ENCODE measurements at regions not wholly inside any gene's neighbourhood (a gene's known extent, or its start where the extent isn't known, plus 50 kb on each side); places are given as distances from the start of the nearest gene placed in this dataset.

GRCh38 chr3:153028381-153028780 is 133.6 kb upstream of the RAP2B start:
- no peak for TF ChIP-seq CTCF (IDR thresholded peaks at IDR 0.05; ENCODE audit: low read depth, low read length, missing control alignments)
- peak; percentile 47 for DNase-seq (ENCODE audit: low read depth)
- in situ Hi-C loops (cut with HindIII; ENCODE audit: low sequenced_read_pairs): loop anchor here (10.0 kb wide), 1 partner anchor 566 kb away; no protein-coding TSS in a partner anchor
- no peak overlapping the region for H3K4me3 ChIP-seq (ENCODE audit: low read depth, low read length)

GRCh38 chr3:153029350-153029749 is 132.7 kb upstream of the RAP2B start:
- TF ChIP-seq CTCF (IDR thresholded peaks at IDR 0.05; ENCODE audit: low read depth, low read length, missing control alignments): no peak
- in situ Hi-C loops (cut with HindIII; ENCODE audit: low sequenced_read_pairs): loop anchor here (10.0 kb wide), 1 partner anchor 565 kb away; no protein-coding TSS in a partner anchor
- DNase-seq (ENCODE audit: low read depth): no peak
- no peak overlapping the region for H3K4me3 ChIP-seq (ENCODE audit: low read depth, low read length)

GRCh38 chr3:153032891-153033290 is 129.1 kb upstream of the RAP2B start:
- in situ Hi-C loops (cut with HindIII; ENCODE audit: low sequenced_read_pairs): no loop called here
- no peak overlapping the region for H3K4me3 ChIP-seq (ENCODE audit: low read depth, low read length)
- no peak for TF ChIP-seq CTCF (IDR thresholded peaks at IDR 0.05; ENCODE audit: low read depth, low read length, missing control alignments)
- no peak for DNase-seq (ENCODE audit: low read depth)

- in situ Hi-C loops (cut with HindIII; ENCODE audit: low sequenced_read_pairs): no loop called here
- no peak overlapping the region for H3K4me3 ChIP-seq (ENCODE audit: low read depth, low read length)
- DNase-seq (ENCODE audit: low read depth): no peak
- TF ChIP-seq CTCF (IDR thresholded peaks at IDR 0.05; ENCODE audit: low read depth, low read length, missing control alignments): no peak
Measured at GRCh38 chr3:153036846-153037245, 125.2 kb upstream of the RAP2B start.

- no peak for TF ChIP-seq CTCF (IDR thresholded peaks at IDR 0.05; ENCODE audit: low read depth, low read length, missing control alignments)
- in situ Hi-C loops (cut with HindIII; ENCODE audit: low sequenced_read_pairs): no loop called here
- DNase-seq (ENCODE audit: low read depth): no peak
Measured at GRCh38 chr3:153038367-153038766, 123.7 kb upstream of the RAP2B start.

GRCh38 chr3:153038779-153039178 is 123.2 kb upstream of the RAP2B start:
- in situ Hi-C loops (cut with HindIII; ENCODE audit: low sequenced_read_pairs): no loop called here
- DNase-seq (ENCODE audit: low read depth): no peak
- H3K4me3 ChIP-seq (ENCODE audit: low read depth, low read length): no peak overlapping the region
- no peak for TF ChIP-seq CTCF (IDR thresholded peaks at IDR 0.05; ENCODE audit: low read depth, low read length, missing control alignments)

More at GRCh38 chr3:153038367-153038766, 123.7 kb upstream of the RAP2B start:
- H3K4me3 ChIP-seq (ENCODE audit: low read depth, low read length): no peak overlapping the region

GRCh38 chr3:153041181-153041580 is 120.8 kb upstream of the RAP2B start:
- no peak for DNase-seq (ENCODE audit: low read depth)
- TF ChIP-seq CTCF (IDR thresholded peaks at IDR 0.05; ENCODE audit: low read depth, low read length, missing control alignments): no peak
- no peak overlapping the region for H3K4me3 ChIP-seq (ENCODE audit: low read depth, low read length)
- in situ Hi-C loops (cut with HindIII; ENCODE audit: low sequenced_read_pairs): no loop called here
